Endodermal cell (in vitro differentiated cells): ENCODE measurements at regions not wholly inside any gene's neighbourhood (a gene's known extent, or its start where the extent isn't known, plus 50 kb on each side); places are given as distances from the start of the nearest gene placed in this dataset.

Experiments used
- DNase-seq: peaks from one replicate; pipeline ENCODE4 v3.0.0-alpha.2; 2017
- H3K27ac ChIP-seq: 2 replicates; pipeline ENCODE4 v1.5.1; 2013; ENCODE audit warnings: mild to moderate bottlenecking, low read depth, low read length, moderate library complexity
- H3K27me3 ChIP-seq: 2 replicates; pipeline ENCODE4 v1.6.1; 2013; ENCODE audit warnings: mild to moderate bottlenecking, low read length, moderate library complexity; ENCODE audit not compliant: insufficient read depth, control insufficient read depth, poor library complexity, severe bottlenecking
- H3K36me3 ChIP-seq: 2 replicates; pipeline ENCODE4 v1.7.0; 2013; ENCODE audit warnings: mild to moderate bottlenecking, low read length, moderate library complexity; ENCODE audit not compliant: control insufficient read depth, insufficient read depth
- H3K4me1 ChIP-seq: one replicate; pipeline ENCODE4 v1.7.0; 2013; ENCODE audit warnings: low read length; ENCODE audit not compliant: control insufficient read depth, insufficient read depth
- H3K4me3 ChIP-seq: 2 replicates; pipeline ENCODE4 v1.5.1; 2013; ENCODE audit warnings: mild to moderate bottlenecking, low read length, moderate library complexity
- H3K9ac ChIP-seq: 2 replicates; pipeline ENCODE4 v1.6.1; 2013; ENCODE audit warnings: mild to moderate bottlenecking, low read length, moderate library complexity; ENCODE audit not compliant: poor library complexity, severe bottlenecking; ENCODE audit errors: extremely low read depth
- H3K9me3 ChIP-seq: 2 replicates; pipeline ENCODE4 v1.6.1; 2013; ENCODE audit warnings: mild to moderate bottlenecking, low read length, moderate library complexity; ENCODE audit not compliant: control insufficient read depth
- H3K27ac Mint-ChIP-seq: 2 replicates; pipeline ENCODE4 v1.8.0; 2020; ENCODE audit warnings: mixed read lengths
- H3K27me3 Mint-ChIP-seq: 2 replicates; pipeline ENCODE4 v1.8.0; 2021; ENCODE audit warnings: mild to moderate bottlenecking, mixed read lengths; ENCODE audit not compliant: insufficient read depth
- H3K36me3 Mint-ChIP-seq: 2 replicates; pipeline ENCODE4 v1.8.0; 2020; ENCODE audit warnings: low read depth, mixed read lengths
- H3K4me1 Mint-ChIP-seq: 2 replicates; pipeline ENCODE4 v1.8.0; 2020; ENCODE audit warnings: mixed read lengths
- H3K4me3 Mint-ChIP-seq: 2 replicates; pipeline ENCODE4 v1.8.0; 2020; ENCODE audit warnings: mild to moderate bottlenecking, moderate library complexity, mixed read lengths
- H3K9me3 Mint-ChIP-seq: 2 replicates; pipeline ENCODE4 v1.8.0; 2020; ENCODE audit warnings: mild to moderate bottlenecking, mixed read lengths
- WGBS, 2 experiments: methylation state at CpG; one replicate each; pipeline versions ENCODE4 v1.1.5 to v1.1.7; 2013; ENCODE audit warnings: missing lambda C conversion rate in 2 of 2, mixed read lengths in 1 of 2; ENCODE audit not compliant: insufficient coverage in 1 of 2, insufficient read length in 1 of 2; 5-methylcytosine and 5-hydroxymethylcytosine counted together
- TF ChIP-seq, protein P1 (sequence below): fragments of 200-600 bp; sonication (generic); conservative IDR thresholded peaks from 2 replicates; pipeline ENCODE4 v1.5.0; 2021; ENCODE audit warnings: antibody characterized with exemption, mild to moderate bottlenecking

DNA sequence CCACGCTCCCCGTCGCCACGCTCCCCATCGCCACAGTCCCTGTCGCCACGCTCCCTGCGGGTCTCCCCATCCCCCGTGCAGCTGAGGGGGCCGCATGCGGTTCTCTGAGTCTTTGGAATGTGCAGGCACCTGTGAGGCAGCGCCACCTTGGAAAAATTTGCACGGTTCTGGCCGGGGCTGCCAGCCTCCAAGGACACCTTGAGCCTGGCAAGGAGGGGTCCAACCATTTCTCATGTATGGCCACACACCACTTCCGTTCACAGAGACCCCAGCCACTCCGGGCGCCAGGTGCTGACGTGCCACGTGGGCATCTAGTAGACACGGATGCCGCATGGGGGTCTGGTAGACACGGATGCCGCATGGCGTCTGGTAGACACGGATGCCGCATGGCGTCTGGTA is 70.5 kb upstream of the ADGRA1 start:
- no peak for DNase-seq
- no peak overlapping the region for H3K9ac ChIP-seq
- WGBS, 2 experiments: 93 to 95% methylated on average over 21 to 27 of the region's 27 CpGs
- no peak overlapping the region for H3K4me3 ChIP-seq
- no peaks in the 10 kb centered on the region for H3K9me3 ChIP-seq
- TF ChIP-seq, protein P1, sequence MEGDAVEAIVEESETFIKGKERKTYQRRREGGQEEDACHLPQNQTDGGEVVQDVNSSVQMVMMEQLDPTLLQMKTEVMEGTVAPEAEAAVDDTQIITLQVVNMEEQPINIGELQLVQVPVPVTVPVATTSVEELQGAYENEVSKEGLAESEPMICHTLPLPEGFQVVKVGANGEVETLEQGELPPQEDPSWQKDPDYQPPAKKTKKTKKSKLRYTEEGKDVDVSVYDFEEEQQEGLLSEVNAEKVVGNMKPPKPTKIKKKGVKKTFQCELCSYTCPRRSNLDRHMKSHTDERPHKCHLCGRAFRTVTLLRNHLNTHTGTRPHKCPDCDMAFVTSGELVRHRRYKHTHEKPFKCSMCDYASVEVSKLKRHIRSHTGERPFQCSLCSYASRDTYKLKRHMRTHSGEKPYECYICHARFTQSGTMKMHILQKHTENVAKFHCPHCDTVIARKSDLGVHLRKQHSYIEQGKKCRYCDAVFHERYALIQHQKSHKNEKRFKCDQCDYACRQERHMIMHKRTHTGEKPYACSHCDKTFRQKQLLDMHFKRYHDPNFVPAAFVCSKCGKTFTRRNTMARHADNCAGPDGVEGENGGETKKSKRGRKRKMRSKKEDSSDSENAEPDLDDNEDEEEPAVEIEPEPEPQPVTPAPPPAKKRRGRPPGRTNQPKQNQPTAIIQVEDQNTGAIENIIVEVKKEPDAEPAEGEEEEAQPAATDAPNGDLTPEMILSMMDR: no peak
- no peaks in the 10 kb centered on the region for H3K4me1 ChIP-seq
- H3K4me3 Mint-ChIP-seq: no peak overlapping the region
- no peaks in the 10 kb centered on the region for H3K36me3 ChIP-seq
- H3K27ac Mint-ChIP-seq: no peak overlapping the region
- H3K27me3 ChIP-seq: no peaks in the 10 kb centered on the region
- H3K9me3 Mint-ChIP-seq: no peaks in the 10 kb centered on the region
- no peaks in the 10 kb centered on the region for H3K36me3 Mint-ChIP-seq
- H3K4me1 Mint-ChIP-seq: no peaks in the 10 kb centered on the region
- H3K27ac ChIP-seq: no peak overlapping the region
- H3K27me3 Mint-ChIP-seq: no peaks in the 10 kb centered on the region

DNA sequence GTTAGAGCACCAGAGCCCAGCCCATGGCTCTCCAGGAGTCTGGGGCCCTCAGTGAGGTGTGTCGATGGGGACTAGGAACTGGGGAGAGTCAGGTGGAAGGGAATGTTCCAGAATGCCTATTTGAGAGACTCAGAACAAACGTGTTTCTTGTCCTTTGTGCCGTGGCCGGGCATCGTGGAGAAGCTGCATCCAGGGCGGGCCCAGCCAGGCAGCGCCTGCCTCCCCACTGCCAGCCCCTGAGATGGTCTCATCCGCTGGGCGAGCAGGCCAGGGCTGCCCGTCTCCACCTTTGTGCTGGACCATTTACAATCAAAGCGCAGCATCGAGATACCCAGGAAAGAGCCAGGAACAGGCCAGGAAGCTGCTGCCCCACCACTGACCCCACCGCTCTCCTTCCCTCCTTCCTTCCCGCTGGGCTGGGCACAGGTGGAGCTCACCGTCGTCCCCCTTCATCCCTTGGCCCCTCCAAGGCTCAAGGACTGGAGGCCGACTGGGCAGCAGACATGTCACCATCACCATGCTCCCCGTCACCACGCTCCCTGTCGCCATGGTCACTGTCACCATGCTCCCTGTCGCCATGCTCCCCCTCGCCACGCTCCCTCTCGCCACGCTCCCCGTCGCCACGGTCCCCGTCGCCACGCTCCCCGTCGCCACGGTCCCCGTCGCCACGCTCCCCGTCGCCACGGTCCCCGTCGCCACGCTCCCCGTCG is 71.1 kb upstream of the ADGRA1 start:
- H3K4me1 ChIP-seq: no peaks in the 10 kb centered on the region
- no peaks in the 10 kb centered on the region for H3K9me3 ChIP-seq
- no peak overlapping the region for H3K27ac ChIP-seq
- H3K4me3 Mint-ChIP-seq: no peak overlapping the region
- H3K4me1 Mint-ChIP-seq: no peaks in the 10 kb centered on the region
- H3K36me3 Mint-ChIP-seq: no peaks in the 10 kb centered on the region
- H3K27me3 Mint-ChIP-seq: no peaks in the 10 kb centered on the region
- no peaks in the 10 kb centered on the region for H3K27me3 ChIP-seq
- no peaks in the 10 kb centered on the region for H3K9me3 Mint-ChIP-seq
- H3K27ac Mint-ChIP-seq: no peak overlapping the region
- WGBS, 2 experiments: 96 to 97% methylated on average over 22 to 45 of the region's 45 CpGs
- DNase-seq: no peak
- no peak overlapping the region for H3K9ac ChIP-seq
- TF ChIP-seq, protein P1: no peak
- H3K4me3 ChIP-seq: no peak overlapping the region
- H3K36me3 ChIP-seq: no peaks in the 10 kb centered on the region

DNA sequence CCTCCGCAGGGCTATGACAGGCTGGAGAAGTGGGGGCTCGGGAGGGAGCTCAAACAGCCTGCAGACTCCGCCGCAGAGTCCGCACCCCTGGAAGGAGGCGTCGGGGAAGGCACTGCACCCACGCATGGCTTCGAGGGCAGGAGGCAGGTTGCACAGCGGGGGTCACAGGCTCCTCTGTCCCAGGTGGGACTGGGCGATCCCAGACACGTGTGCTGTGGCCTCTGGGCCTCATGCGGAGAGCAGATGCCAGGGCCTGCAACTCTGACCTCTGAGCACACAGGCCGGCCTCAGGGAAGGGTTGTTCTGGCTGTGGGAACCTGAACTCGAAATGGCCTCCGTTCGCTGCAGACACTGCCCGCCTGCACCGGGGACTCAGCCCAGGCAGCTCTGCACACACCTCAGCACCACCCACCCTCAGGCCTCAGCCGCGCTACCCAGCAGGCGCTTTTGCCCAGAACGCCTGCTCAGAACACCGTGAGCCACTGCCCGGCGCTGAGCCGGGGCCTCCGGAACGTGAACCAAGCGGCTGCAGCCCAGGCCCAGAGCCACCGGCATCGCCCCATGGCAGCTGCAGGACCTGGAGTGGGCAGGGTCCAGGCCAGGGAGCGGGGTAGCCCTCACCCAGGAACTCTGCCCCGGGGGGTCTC is 71.8 kb upstream of the ADGRA1 start:
- Mint-ChIP-seq H3K27ac (no peak overlapping the region), H3K27me3 (no peaks in the 10 kb centered on the region), H3K4me3 (no peak overlapping the region), H3K36me3 (no peaks in the 10 kb centered on the region), H3K4me1 (no peaks in the 10 kb centered on the region), H3K9me3 (no peaks in the 10 kb centered on the region)
- no peaks in the 10 kb centered on the region for H3K36me3 ChIP-seq
- TF ChIP-seq, protein P1: no peak
- H3K27me3 ChIP-seq: no peaks in the 10 kb centered on the region
- no peaks in the 10 kb centered on the region for H3K9me3 ChIP-seq
- H3K4me1 ChIP-seq: no peaks in the 10 kb centered on the region
- no peak overlapping the region for H3K27ac ChIP-seq
- DNase-seq: no peak
- WGBS, 2 experiments: 90 to 91% methylated on average over 22 to 34 of the region's 34 CpGs
- no peak overlapping the region for H3K9ac ChIP-seq
- H3K4me3 ChIP-seq: no peak overlapping the region
